Left ventricle myocardium superior (tissue), 1 donor: ENCODE measurements at regions not wholly inside any gene's neighbourhood (a gene's known extent, or its start where the extent isn't known, plus 50 kb on each side); places are given as distances from the start of the nearest gene placed in this dataset.
"Not testable (repeated sequence)": the region's sequence is repeated elsewhere in the genome, so short reads cannot be mapped to it uniquely, and the experiment has no call there.

Experiments used
- ATAC-seq: fragments of 200-7000 bp; cut with Tn5 transposase; one replicate; pipeline ENCODE4 v1.9.1; 2020; ENCODE audit warnings: mild to moderate bottlenecking, moderate library complexity
- DNase-seq: peaks from one replicate; pipeline ENCODE4 v3.0.0-alpha.2; 2020
- intact Hi-C: fragments of 100-400 bp; cut with micrococcal nuclease; formaldehyde crosslinking; loops from one replicate; pipeline ENCODE4 v1.11.0; 2022
- donor health status: DM: no; HTN: yes; CAD: no; lungs with severe emphysema.

- intact Hi-C loops: no loop called here
These were observed 458.2 kb downstream of the GADD45G start for GRCh38 chr9:90062982-90063381.

DNA sequence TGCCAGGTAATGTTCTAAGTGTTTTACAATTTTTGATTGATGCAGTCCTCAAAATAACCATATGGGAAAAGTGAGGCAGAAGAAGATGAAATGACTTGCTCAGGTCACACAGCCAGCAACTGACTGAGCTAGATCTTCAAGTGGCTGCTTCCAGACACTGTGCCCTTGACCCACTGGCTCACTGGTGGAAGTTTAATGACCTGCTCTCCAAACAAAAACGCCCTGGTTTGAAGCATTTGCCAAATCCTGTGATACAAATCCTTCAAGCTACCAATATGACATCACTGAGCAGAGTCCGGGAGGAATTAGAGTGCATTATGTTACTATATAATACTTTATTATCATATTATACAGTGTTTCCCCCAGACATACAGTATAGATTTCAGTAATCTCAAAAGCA, 459.4 kb downstream of the GADD45G start:
- no peak for DNase-seq
- ATAC-seq: no peak
- intact Hi-C loops: no loop called here

More at GRCh38 chr9:90062982-90063381, 458.2 kb downstream of the GADD45G start:
- no peak for ATAC-seq
- no peak for DNase-seq

- DNase-seq (no peak), ATAC-seq (no peak)
- intact Hi-C loops: no loop called here
These were observed 460.2 kb downstream of the GADD45G start for GRCh38 chr9:90064971-90065370.

- intact Hi-C loops: no loop called here
- DNase-seq (no peak), ATAC-seq (no peak)
These were observed 461.0 kb downstream of the GADD45G start for GRCh38 chr9:90065851-90066250.

- ATAC-seq: no peak
- no peak for DNase-seq
- intact Hi-C loops: no loop called here
These were observed 464.3 kb downstream of the GADD45G start for GRCh38 chr9:90069085-90069484.

- DNase-seq (no peak), ATAC-seq (no peak)
- intact Hi-C loops: no loop called here
These were observed 465.2 kb downstream of the GADD45G start for GRCh38 chr9:90070056-90070455.

GRCh38 chr9:90070469-90070868, 465.7 kb downstream of the GADD45G start:
- DNase-seq: no peak
- ATAC-seq: no peak
- intact Hi-C loops: no loop called here

- no peak for ATAC-seq
- DNase-seq: no peak
- intact Hi-C loops: no loop called here
These were observed 466.3 kb downstream of the GADD45G start for GRCh38 chr9:90070931-90071660.

DNA sequence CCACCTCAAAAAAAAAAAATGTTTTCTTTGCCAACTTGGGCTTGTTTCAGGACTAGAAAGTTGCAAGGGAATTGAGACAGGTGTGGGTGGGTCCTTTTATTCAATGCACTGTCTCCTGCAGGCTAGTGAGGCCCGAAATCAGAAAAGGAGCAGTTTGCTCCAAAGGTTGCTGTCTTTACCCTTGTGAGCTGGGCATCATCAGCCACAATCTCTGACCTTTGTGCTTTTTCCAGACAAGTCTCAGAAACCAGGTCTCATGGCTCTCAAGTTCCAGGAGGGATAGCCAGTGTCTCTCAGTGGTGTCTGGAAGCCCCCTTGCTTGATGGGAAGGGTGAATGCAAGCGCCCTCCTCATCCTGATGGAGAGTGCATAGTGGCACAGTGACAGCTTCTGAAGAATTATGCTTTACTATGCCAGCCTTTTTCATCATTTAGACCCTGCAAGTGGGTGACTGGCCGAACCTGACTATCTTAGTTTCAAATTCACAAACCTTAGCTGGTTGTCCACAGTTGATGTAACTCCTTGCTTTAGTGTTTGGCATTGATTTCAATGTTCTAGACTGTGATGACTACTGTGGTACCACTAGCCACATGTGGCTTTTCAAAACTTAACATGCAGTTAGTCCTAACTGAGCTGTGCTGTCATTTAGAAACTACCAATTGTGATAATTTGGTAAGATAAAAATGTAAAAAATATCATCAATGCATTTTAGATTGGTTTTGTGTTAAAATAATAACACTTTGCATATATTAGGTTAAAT, 468.6 kb downstream of the GADD45G start:
- DNase-seq (no peak), ATAC-seq (no peak)
- intact Hi-C loops: no loop called here

DNA sequence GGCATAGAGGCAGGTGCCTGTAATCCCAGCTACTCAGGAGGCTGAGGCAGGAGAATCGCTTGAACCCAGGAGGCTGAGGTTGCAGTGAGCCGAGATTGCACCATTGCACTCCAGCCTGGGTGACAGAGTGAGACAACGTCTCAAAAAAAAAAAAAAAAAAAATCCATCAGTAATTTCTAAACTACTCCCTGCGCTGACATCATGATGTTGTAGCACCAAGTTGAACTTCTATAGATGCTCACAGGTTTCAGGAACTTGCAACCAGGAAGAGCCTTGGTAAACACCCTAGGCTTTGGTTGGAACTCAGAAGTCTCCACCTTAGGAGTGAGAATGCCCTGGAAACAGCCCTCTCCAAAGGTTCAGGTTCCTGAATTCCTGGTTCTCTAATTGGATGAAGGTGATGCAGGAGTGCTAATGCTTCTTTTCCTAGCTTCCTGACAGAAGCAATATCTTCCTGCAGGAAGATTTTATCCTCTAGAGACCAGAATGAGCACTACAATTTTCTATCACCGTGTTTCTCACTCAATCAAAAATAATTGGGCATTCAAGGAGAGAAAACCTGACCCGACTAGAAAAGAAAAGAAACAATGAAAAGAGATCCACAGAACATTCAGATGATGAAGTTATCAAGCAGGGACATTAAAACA, 469.6 kb downstream of the GADD45G start:
- intact Hi-C loops: no loop called here
- DNase-seq: no peak
- no peak for ATAC-seq

DNA sequence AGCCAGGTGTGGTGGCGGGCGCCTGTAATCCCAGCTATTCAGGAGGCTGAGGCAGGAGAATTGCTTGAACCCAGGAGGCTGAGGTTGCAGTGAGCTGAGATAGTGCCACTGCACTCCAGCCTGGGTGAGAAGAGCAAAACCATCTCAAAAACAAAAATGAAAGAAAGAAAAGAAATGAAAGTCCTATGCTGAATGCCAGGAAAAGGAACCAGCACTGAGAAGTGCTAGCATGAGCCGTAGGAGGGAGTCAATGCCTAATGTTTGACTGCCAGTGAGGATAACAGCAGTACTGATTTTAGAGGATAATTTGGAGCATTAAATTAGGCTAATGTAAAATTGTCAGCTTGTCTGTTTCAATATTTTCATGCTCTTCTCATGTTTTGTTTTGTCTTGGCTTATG, 472.8 kb downstream of the GADD45G start:
- ATAC-seq, DNase-seq, intact Hi-C loops: not testable (repeated sequence)

- ATAC-seq (no peak), DNase-seq (no peak)
- intact Hi-C loops: no loop called here
These were observed 474.2 kb downstream of the GADD45G start for GRCh38 chr9:90078988-90079421.

DNA sequence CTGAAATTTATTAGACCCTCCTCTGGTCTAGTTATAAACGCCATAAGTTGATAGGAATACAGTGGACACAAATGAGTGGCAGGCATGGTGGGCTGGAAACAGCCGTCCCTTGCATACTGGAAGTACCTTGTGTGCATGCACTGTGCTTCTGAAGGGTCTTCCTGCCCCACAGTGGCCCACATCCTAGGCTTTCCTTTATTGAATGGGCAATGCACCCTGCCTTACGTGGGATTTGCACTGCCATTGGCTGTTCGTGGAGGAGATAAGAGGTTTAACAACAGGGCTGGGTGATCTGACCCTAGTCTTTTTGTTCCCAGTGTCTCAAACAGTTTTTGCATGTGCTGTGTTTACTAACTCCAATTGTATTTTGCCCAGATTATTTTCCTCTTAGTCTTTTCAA, 480.8 kb downstream of the GADD45G start:
- DNase-seq: no peak
- no peak for ATAC-seq
- intact Hi-C loops: no loop called here

- intact Hi-C loops: no loop called here
- ATAC-seq: peak; percentile 58
- peak; percentile 50 for DNase-seq
These were observed 481.3 kb downstream of the GADD45G start for GRCh38 chr9:90086101-90086511.

GRCh38 chr9:90088434-90088833, 483.6 kb downstream of the GADD45G start:
- no peak for DNase-seq
- no peak for ATAC-seq
- intact Hi-C loops: no loop called here

GRCh38 chr9:90088856-90089255, 484.0 kb downstream of the GADD45G start:
- intact Hi-C loops: no loop called here
- ATAC-seq (no peak), DNase-seq (no peak)

DNA sequence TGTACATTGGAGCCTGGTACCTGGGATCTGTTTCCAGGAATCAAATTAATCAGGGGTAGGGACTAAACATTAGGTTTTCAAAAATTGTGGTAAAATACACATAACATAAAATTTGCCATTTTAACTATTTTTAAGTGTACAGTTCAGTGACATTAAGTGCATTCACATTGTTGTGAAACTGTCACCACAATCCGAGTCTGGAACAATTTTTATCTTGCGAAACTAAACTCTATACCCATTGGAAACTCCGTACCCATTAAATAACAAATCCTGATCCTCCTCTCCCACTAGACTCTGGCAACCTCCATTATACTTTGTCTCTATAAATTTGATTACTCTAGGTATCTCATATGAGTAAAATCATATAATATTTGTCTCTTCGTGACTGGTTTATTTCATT, 486.2 kb downstream of the GADD45G start:
- DNase-seq (no peak), ATAC-seq (no peak)
- intact Hi-C loops: no loop called here

DNA sequence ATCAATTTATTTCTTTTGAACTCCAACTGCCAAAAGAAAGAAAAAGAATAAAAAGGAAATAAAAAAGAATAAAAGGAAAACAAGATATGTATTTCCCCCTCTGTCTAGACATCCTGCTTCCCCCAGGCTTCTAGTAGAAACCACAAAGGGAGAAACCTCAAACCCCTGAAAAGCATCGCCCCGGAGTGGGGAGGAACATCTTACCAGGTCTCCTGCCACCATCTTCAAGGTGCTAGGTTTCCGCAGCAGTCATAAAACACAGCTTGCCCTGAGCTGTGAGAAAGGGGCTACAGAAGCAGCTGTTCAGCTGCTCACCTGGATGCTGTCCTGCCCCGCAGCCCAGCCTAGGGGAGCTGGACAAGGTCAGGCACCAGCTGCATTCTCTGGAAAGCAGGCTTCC, 487.7 kb downstream of the GADD45G start:
- no peak for ATAC-seq
- intact Hi-C loops: no loop called here
- DNase-seq: no peak

DNA sequence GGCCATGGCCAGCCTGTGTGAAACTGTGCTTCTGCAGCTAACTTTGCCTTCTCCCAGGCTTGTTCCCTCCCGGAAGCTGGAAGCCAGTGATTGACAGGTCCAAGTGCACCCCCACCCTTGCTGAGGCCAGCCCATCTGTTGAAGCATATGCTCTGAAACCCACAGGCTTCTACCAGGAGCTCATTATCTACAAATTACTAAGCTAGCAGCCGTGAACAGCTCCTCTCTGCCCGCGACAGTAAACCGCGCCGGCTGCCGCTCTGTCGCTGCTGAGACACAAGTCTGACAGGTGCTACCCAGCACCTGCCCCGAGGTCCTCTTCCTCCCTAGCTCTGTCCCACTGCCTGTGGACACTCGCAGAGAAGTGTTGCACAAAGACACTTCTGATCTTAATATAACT, 490.9 kb downstream of the GADD45G start:
- DNase-seq (no peak), ATAC-seq (no peak)
- intact Hi-C loops: loop anchor here (2.0 kb wide), 1 partner anchor 493 kb away; no protein-coding TSS in a partner anchor

DNA sequence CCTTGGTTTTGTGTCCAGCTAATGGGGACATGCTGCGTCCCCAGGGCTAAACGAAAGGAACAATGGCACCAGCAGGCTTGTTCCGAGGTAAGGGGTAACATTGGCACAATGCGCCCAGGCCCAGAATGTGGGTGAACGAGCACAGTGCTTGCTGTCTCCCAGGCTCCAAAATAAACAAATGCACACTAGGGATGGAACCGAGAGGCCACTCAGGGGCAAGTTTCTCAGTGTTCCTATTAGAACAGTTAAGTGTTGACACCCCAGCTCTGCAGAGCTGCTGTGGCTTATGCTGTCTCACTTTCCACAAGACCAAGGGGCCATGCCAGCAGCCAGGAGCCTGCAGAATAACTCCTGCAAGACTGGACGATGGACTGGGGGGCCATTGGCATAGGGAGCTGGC, 492.4 kb downstream of the GADD45G start:
- peak; percentile 66 for ATAC-seq
- intact Hi-C loops: loop anchor here (2.0 kb wide), 1 partner anchor 494 kb away; no protein-coding TSS in a partner anchor
- DNase-seq: no peak
